DND-41 (cell line): ENCODE measurements at regions not wholly inside any gene's neighbourhood (a gene's known extent, or its start where the extent isn't known, plus 50 kb on each side); places are given as distances from the start of the nearest gene placed in this dataset.

Source experiments
- CTCF ChIP-seq: IDR thresholded peaks from 2 replicates; pipeline ENCODE4 v1.5.1; 2012; ENCODE audit warnings: borderline replicate concordance, low read length, moderate library complexity, mild to moderate bottlenecking; ENCODE audit not compliant: poor library complexity, severe bottlenecking; ENCODE audit errors: extremely low read depth
- EZH2 ChIP-seq: IDR thresholded peaks from 3 replicates; pipeline ENCODE4 v1.6.1; 2012; ENCODE audit warnings: borderline replicate concordance, low read depth, mild to moderate bottlenecking, moderate library complexity, low read length, inconsistent platforms; ENCODE audit not compliant: severe bottlenecking

DNA sequence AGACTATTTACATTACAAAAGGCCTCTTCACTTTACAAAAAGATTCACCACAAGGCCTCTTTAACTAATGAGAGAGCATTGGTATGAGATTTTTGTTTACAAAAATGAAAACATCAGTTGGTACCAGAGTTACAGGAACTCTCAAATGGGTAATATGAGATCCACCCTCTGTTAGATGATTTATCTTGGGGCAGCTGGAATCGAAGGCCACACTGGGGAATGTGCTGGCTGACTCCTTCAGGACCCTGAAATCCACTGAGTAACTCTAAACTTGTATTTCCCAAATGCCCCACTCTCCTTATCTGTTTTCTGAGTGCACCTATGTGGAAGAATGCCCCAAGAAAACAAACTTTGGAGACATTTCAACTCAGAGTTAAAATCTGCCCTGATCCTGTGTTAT, 232.9 kb upstream of the F9 start:
- no peak for TF ChIP-seq CTCF
- TF ChIP-seq EZH2, result no peak
